ENCODE measurements at regions not wholly inside any gene's neighbourhood (a gene's known extent, or its start where the extent isn't known, plus 50 kb on each side); places are given as distances from the start of the nearest gene placed in this dataset.

DNA sequence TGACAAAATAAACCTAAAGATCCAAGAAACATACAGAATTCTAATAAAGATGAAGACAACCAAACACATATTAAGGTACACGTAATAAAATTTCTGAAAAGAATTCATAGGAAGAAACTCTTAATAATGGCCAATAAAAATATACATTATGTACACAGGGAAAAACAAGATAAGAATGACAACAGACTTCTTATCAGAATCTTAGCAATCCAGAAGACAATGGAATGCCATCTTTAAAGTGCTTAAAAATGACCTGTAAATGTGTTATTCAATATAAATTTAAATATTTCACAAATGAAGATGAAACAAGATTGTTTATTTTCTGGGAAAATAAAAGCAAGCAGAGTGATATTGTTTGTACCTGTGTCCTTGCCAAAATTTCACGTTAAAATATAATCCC, 530.4 kb upstream of the PTBP2 start:
- no peak for TF ChIP-seq EZH2 (IDR thresholded peaks at IDR 0.05; ENCODE audit: low read length)
- TF ChIP-seq, protein P1, sequence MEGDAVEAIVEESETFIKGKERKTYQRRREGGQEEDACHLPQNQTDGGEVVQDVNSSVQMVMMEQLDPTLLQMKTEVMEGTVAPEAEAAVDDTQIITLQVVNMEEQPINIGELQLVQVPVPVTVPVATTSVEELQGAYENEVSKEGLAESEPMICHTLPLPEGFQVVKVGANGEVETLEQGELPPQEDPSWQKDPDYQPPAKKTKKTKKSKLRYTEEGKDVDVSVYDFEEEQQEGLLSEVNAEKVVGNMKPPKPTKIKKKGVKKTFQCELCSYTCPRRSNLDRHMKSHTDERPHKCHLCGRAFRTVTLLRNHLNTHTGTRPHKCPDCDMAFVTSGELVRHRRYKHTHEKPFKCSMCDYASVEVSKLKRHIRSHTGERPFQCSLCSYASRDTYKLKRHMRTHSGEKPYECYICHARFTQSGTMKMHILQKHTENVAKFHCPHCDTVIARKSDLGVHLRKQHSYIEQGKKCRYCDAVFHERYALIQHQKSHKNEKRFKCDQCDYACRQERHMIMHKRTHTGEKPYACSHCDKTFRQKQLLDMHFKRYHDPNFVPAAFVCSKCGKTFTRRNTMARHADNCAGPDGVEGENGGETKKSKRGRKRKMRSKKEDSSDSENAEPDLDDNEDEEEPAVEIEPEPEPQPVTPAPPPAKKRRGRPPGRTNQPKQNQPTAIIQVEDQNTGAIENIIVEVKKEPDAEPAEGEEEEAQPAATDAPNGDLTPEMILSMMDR (optimal IDR thresholded peaks at IDR 0.05 in 1 of 3, IDR thresholded peaks at IDR 0.05 in 1 of 3, conservative IDR thresholded peaks at IDR 0.05 in 1 of 3; ENCODE audit: extremely low read depth in 1 of 3, insufficient read depth in 2 of 3, low read length in 3 of 3) = no peak

All from keratinocyte (primary cell).